ENCODE measurements at regions not wholly inside any gene's neighbourhood (a gene's known extent, or its start where the extent isn't known, plus 50 kb on each side); places are given as distances from the start of the nearest gene placed in this dataset.

DNA sequence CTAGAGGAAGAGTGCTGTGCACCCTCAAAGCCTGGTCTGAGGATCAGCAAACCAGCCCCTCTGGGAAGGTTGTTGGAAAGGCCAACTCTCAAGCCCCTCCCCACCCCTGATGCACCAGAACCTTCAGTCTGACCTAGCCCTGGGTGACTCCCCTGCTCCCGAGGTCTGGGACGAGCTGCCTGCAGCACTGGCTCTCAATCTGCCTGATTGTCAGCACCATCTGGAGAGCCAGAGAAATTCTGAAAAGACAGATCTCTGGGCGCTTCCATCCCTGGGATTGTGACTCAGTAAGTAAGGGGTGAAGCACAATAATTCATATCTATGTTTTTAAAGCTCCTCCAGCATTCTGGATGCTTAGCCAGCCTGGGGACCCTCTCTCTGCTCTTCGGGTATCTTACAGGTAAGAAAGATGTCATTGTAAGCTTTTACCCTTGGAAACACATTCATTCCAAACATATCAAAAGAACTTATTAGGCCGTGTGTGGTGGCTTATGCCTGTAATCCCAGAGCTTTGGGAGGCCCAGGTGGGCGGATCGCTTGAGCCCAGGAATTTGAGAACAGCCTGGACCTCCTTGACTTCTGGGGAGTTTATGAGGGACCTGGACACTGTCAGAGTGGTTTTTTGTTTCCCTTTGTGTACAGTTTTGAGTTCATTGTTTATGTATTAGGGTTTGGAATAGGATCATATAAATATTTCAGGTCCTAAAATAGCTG lies 147.5 kb downstream of the KCNJ12 start:
- TF ChIP-seq, protein P1, sequence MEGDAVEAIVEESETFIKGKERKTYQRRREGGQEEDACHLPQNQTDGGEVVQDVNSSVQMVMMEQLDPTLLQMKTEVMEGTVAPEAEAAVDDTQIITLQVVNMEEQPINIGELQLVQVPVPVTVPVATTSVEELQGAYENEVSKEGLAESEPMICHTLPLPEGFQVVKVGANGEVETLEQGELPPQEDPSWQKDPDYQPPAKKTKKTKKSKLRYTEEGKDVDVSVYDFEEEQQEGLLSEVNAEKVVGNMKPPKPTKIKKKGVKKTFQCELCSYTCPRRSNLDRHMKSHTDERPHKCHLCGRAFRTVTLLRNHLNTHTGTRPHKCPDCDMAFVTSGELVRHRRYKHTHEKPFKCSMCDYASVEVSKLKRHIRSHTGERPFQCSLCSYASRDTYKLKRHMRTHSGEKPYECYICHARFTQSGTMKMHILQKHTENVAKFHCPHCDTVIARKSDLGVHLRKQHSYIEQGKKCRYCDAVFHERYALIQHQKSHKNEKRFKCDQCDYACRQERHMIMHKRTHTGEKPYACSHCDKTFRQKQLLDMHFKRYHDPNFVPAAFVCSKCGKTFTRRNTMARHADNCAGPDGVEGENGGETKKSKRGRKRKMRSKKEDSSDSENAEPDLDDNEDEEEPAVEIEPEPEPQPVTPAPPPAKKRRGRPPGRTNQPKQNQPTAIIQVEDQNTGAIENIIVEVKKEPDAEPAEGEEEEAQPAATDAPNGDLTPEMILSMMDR (IDR thresholded peaks at IDR 0.05; ENCODE audit: low read length, missing control alignments) = no peak

DNA sequence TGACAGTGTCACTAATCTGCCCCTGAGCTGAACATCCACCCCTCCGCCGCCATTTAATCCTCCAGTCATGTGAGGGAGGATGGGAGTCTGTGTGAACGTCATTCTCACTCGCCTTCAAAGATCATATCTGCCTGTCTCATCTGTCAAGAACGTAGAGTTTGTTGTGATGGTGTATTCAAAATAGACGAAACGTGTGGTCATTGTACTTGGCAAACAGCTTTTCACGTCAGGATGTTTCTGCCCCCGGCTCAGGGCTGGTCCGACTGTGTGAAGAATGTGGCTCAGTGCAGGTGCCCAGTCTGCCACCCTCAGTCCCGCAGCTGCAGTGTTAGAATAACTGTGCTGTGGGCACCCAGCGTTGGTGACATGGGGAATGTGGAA lies 148.0 kb downstream of the KCNJ12 start:
- peak; percentile 69 for DNase-seq (ENCODE audit: low read depth)
- H3K4me3 ChIP-seq (replicated peaks; ENCODE audit: low read depth, low read length) = no peak overlapping the region
- TF ChIP-seq, protein P1 (IDR thresholded peaks at IDR 0.05; ENCODE audit: low read length, missing control alignments) = no peak

More for the DNA sequence above, 147.5 kb downstream of the KCNJ12 start:
- H3K4me3 ChIP-seq (replicated peaks; ENCODE audit: low read depth, low read length) = no peak overlapping the region
- DNase-seq (ENCODE audit: low read depth) = no peak

DNA sequence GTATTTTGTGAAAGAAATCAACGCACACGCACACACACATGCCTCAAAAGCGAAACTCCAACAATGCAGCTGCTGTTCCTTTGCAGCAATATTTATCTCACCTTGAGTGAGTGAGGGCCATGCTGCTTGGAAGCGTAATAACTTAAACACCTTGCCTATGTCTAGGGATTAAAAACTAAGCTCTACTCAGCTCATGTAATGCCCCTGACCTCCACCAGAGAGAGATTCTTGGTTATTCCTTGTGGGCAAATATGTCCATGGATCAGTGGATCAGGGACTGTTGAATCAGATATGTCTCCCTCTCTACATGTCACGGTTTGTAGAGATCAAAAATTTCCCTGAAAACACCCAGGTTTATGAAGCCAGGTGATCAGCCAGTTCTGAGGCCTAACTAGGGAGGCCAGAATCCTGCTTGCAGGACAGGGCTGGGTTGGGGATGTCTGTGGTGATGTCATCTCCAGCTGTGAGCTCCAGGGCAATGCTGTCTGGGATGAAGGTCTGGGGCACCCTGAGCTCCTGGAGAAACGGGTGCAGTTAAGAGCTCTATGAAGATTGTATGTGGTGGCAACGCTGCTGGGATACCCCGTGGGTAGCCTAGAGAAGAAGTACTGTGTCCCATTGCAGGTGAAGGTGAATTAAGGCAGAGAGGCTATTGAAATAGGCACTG lies 149.4 kb downstream of the KCNJ12 start:
- DNase-seq (ENCODE audit: low read depth) = no peak

DNA sequence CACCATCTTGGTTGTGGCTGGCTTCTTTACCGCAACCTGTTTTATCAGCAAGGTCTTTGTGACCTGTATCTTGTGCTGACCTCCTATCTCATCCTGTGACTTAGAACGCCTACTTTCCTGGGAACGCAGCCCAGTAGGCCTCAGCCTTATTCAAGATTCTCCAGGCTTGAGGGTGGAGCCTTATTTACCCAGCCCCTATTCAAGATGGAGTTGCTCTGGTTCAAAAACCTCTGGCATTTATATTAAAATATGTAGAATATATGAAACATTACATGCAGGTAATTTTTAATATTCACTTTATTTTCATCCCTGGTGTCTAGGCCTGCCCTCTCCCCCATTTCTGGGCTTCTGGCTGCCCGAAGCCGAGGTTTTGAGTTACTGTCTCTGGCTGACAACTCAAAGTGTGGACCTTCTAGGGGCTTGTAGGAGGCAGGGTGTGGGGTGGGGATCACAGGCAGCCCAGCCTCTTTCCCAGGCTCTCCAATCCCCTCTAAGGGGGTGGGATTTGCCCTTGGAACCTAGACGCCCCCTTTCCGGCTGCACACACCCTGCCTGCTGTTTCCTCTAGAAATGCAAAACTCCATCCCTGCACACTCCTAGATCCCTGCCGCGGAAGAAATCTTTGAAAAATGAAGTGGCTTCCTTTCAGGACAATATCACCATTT lies 152.0 kb downstream of the KCNJ12 start:
- TF ChIP-seq, protein P1 (IDR thresholded peaks at IDR 0.05; ENCODE audit: low read length, missing control alignments) = no peak

More for the DNA sequence above, 149.4 kb downstream of the KCNJ12 start:
- H3K4me3 ChIP-seq (replicated peaks; ENCODE audit: low read depth, low read length) = no peak overlapping the region
- TF ChIP-seq, protein P1 (IDR thresholded peaks at IDR 0.05; ENCODE audit: low read length, missing control alignments) = no peak

DNA sequence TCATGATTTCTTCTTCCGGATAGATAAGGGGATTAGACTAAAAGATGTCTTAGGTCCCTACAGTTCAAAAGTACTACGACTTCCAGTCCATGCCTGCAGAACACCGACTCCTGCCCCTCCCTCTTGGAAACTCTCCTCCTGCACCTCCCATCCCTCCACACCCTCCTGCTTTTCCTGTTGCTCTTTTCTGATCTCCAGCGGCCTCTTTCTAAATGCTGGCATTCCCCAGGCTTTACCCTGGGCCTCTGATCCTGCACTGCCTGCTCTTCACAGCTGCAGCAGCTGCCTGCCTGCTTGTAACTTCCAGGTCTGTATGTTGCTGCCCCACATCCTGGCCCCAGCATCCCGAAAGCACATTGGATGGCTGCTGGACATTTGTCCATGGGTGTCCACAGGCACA lies 154.2 kb downstream of the KCNJ12 start:
- H3K4me3 ChIP-seq (replicated peaks; ENCODE audit: low read depth, low read length) = no peak overlapping the region
- TF ChIP-seq, protein P1 (IDR thresholded peaks at IDR 0.05; ENCODE audit: low read length, missing control alignments) = no peak
- no peak for DNase-seq (ENCODE audit: low read depth)

More for the DNA sequence above, 152.0 kb downstream of the KCNJ12 start:
- no peak overlapping the region for H3K4me3 ChIP-seq (replicated peaks; ENCODE audit: low read depth, low read length)
- no peak for DNase-seq (ENCODE audit: low read depth)

DNA sequence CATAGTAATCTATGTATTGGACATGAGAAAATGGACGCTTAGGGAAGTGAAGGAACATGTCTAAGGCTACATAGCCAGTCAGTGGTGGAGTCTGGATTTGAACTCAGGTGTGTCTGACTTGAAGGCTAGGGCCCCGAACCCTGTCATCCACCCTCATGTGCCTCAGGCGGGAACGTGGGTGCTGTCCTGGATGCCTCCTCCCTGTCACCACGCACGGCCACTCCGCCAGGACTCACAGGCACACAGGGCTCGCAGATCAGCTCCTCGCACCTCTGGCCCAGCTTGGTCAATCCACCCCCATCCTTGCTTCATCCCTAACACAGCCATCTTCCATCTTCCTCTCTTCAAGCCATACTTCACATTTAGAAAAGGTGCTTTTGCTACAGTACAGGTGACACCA lies 154.7 kb downstream of the KCNJ12 start:
- no peak for DNase-seq (ENCODE audit: low read depth)
- TF ChIP-seq, protein P1 (IDR thresholded peaks at IDR 0.05; ENCODE audit: low read length, missing control alignments) = no peak
- no peak overlapping the region for H3K4me3 ChIP-seq (replicated peaks; ENCODE audit: low read depth, low read length)

Data from fibroblast of pulmonary artery (primary cell).